Fibroblast of lung (primary cell): ENCODE measurements at regions not wholly inside any gene's neighbourhood (a gene's known extent, or its start where the extent isn't known, plus 50 kb on each side); places are given as distances from the start of the nearest gene placed in this dataset.

ENCODE experiments used
- DNase-seq, 2 donors: peaks; one replicate each; pipeline versions ENCODE4 v3.0.0 to v3.0.0-alpha.2; 2010; ENCODE audit warnings: low read depth in 2 of 2
- H2AFZ ChIP-seq: 2 replicates; pipeline ENCODE4 v1.5.1; 2012; ENCODE audit warnings: low read length, control low read depth, inconsistent platforms
- H3K27ac ChIP-seq: 2 replicates; pipeline ENCODE4 v1.5.1; 2011; ENCODE audit warnings: low read length, control low read depth; ENCODE audit not compliant: insufficient read depth
- H3K27me3 ChIP-seq: 2 replicates; pipeline ENCODE4 v1.5.1; 2011; ENCODE audit warnings: mild to moderate bottlenecking, low read length; ENCODE audit not compliant: control insufficient read depth, insufficient read depth
- H3K36me3 ChIP-seq: 2 replicates; pipeline ENCODE4 v1.5.1; 2011; ENCODE audit warnings: low read length; ENCODE audit not compliant: control insufficient read depth, insufficient read depth
- H3K4me1 ChIP-seq: 2 replicates; pipeline ENCODE4 v1.5.1; 2011; ENCODE audit warnings: low read length; ENCODE audit not compliant: control insufficient read depth, insufficient read depth; ENCODE audit errors: extremely low read depth
- H3K4me2 ChIP-seq: 2 replicates; pipeline ENCODE4 v1.5.1; 2011; ENCODE audit warnings: low read length, control low read depth; ENCODE audit not compliant: insufficient read depth; ENCODE audit errors: extremely low read depth
- H3K4me3 ChIP-seq, 4 experiments: fragments of 200-600 bp in 1 of 4; sonication (generic) in 1 of 4; replicated peaks in 1 of 4; 2 replicates each; pipeline ENCODE4 v1.5.1; 2011 to 2016; ENCODE audit warnings: low read length in 4 of 4, low read depth in 3 of 4, mild to moderate bottlenecking in 3 of 4, control low read depth in 2 of 4, inconsistent platforms in 1 of 4, mixed read lengths in 1 of 4; ENCODE audit not compliant: insufficient read depth in 1 of 4; ENCODE audit errors: control extremely low read depth in 1 of 4
- H3K79me2 ChIP-seq: 2 replicates; pipeline ENCODE4 v1.5.1; 2012; ENCODE audit warnings: mild to moderate bottlenecking, low read length, inconsistent platforms; ENCODE audit not compliant: control insufficient read depth, insufficient read depth
- H3K9ac ChIP-seq: 2 replicates; pipeline ENCODE4 v1.5.1; 2011; ENCODE audit warnings: mild to moderate bottlenecking, low read length, control low read depth; ENCODE audit not compliant: insufficient read depth
- H3K9me3 ChIP-seq: 2 replicates; pipeline ENCODE4 v1.5.1; 2012; ENCODE audit warnings: low read depth, low read length; ENCODE audit not compliant: control insufficient read depth, insufficient read depth
- H4K20me1 ChIP-seq: 2 replicates; pipeline ENCODE4 v1.5.1; 2011; ENCODE audit warnings: low read length; ENCODE audit not compliant: control insufficient read depth, insufficient read depth; ENCODE audit errors: extremely low read depth
- EZH2 ChIP-seq: IDR thresholded peaks from 2 replicates; pipeline ENCODE4 v1.5.1; 2012; ENCODE audit warnings: low read length, control low read depth, mild to moderate bottlenecking; ENCODE audit errors: missing control alignments
- TF ChIP-seq, protein P1 (sequence below), 2 donors: IDR thresholded peaks in 1 of 2; conservative IDR thresholded peaks in 1 of 2; 1 replicate in 1 of 2; 2 replicates in 1 of 2; pipeline ENCODE4 v1.5.1; 2011 to 2012; ENCODE audit warnings: low read length in 2 of 2, control low read depth in 1 of 2, inconsistent platforms in 1 of 2, low read depth in 1 of 2, mild to moderate bottlenecking in 1 of 2

DNA sequence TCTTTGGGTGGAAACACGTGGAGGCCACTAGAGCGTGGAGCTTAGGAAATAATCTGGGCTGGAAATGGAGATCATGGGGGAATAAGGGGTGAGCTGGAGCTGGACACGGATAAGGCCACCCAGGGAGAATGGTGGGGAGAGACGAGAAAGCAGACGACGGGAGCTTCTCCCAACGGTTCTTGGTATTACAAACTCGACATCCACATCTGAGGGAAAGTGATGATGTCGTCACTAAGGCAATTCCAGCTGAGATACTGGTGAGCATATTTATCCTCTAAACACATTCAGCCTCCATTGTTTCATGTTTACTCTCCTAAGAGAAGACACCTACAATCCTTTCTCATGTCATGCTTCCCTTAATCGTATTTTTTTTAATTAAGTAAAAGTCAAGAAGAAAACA, 50.2 kb upstream of the SNX9 start:
- Histone ChIP-seq H3K27me3 (no peaks in the 10 kb centered on the region), H3K9ac (no peak overlapping the region), H2AFZ (no peak overlapping the region), H3K4me2 (no peak overlapping the region), H3K36me3 (no peaks in the 10 kb centered on the region), H3K27ac (no peak overlapping the region), H3K4me3 (no peak overlapping the region), H3K79me2 (no peaks in the 10 kb centered on the region), H3K4me1 (peaks cover 8% of the 10 kb centered on the region), H3K9me3 (no peaks in the 10 kb centered on the region), H4K20me1 (no peaks in the 10 kb centered on the region)
- no peak for DNase-seq
- TF ChIP-seq, protein P1, sequence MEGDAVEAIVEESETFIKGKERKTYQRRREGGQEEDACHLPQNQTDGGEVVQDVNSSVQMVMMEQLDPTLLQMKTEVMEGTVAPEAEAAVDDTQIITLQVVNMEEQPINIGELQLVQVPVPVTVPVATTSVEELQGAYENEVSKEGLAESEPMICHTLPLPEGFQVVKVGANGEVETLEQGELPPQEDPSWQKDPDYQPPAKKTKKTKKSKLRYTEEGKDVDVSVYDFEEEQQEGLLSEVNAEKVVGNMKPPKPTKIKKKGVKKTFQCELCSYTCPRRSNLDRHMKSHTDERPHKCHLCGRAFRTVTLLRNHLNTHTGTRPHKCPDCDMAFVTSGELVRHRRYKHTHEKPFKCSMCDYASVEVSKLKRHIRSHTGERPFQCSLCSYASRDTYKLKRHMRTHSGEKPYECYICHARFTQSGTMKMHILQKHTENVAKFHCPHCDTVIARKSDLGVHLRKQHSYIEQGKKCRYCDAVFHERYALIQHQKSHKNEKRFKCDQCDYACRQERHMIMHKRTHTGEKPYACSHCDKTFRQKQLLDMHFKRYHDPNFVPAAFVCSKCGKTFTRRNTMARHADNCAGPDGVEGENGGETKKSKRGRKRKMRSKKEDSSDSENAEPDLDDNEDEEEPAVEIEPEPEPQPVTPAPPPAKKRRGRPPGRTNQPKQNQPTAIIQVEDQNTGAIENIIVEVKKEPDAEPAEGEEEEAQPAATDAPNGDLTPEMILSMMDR (conservative IDR thresholded peaks at IDR 0.05 in 1 of 2, IDR thresholded peaks at IDR 0.05 in 1 of 2; ENCODE audit: low read depth in 1 of 2, low read length in 2 of 2), result no peak
- no peak for TF ChIP-seq EZH2
